Right lobe of liver (tissue), 4 donors: ENCODE measurements at regions not wholly inside any gene's neighbourhood (a gene's known extent, or its start where the extent isn't known, plus 50 kb on each side); places are given as distances from the start of the nearest gene placed in this dataset.

Experiments used
- CTCF ChIP-seq, 4 donors: fragments of 200-600 bp in 3 of 4; fragments of 450-650 bp in 1 of 4; IDR thresholded peaks; one replicate each; pipeline versions ENCODE4 v1.5.1 to v1.8.0; 2016 to 2022; ENCODE audit warnings: antibody characterized with exemption in 4 of 4, mild to moderate bottlenecking in 2 of 4
- POLR2A ChIP-seq: fragments of 450-650 bp; IDR thresholded peaks from one replicate; pipeline ENCODE4 v1.6.1; 2017; ENCODE audit warnings: antibody characterized with exemption, mild to moderate bottlenecking
- donor health status: DM: no; HTN: no; CAD: no.
- donor health status: DM: no; HTN: no; CAD: no.
- donor health status: DM: no; HTN: yes; CAD: no.

- no peak for TF ChIP-seq CTCF (IDR thresholded peaks at IDR 0.05)
- TF ChIP-seq POLR2A = no peak
Measured at GRCh38 chr5:39785410-39785809, 360.6 kb upstream of the DAB2 start.
